HEK293 (cell line): ENCODE measurements at regions not wholly inside any gene's neighbourhood (a gene's known extent, or its start where the extent isn't known, plus 50 kb on each side); places are given as distances from the start of the nearest gene placed in this dataset.

ENCODE experiments used
- CTCF ChIA-PET: fragments of 350-600 bp; formaldehyde crosslinking; extraction: SDS; loops from one replicate; lab custom pipeline; 2021; ENCODE audit warnings: antibody characterized with exemption; lab: Yijun Ruan, JAX
- POLR2A ChIA-PET: fragments of 300-600 bp; formaldehyde crosslinking; extraction: SDS; loops from one replicate; lab custom pipeline; 2020; ENCODE audit warnings: antibody characterized with exemption, inconsistent platforms; lab: Yijun Ruan, JAX
- H3K27ac ChIP-seq: fragments of 200-500 bp; sonication (Bioruptor generic); 2 replicates; pipeline ENCODE4 v1.5.1; 2014; ENCODE audit warnings: low read depth, low read length, control low read depth, inconsistent platforms; ENCODE audit errors: extremely low read depth
- H3K36me3 ChIP-seq, 2 experiments: fragments of 200-500 bp in 1 of 2; sonication (Bioruptor generic) in 1 of 2; 1 replicate in 1 of 2; 2 replicates in 1 of 2; pipeline ENCODE4 v1.5.1; 2014 to 2017; ENCODE audit warnings: inconsistent platforms in 2 of 2, low read length in 2 of 2; ENCODE audit not compliant: control insufficient read depth in 2 of 2, insufficient read depth in 1 of 2
- H3K4me1 ChIP-seq: fragments of 200-500 bp; sonication (Bioruptor generic); 2 replicates; pipeline ENCODE4 v1.5.1; 2014; ENCODE audit warnings: mild to moderate bottlenecking, low read length, inconsistent platforms; ENCODE audit not compliant: control insufficient read depth, insufficient read depth
- H3K4me3 ChIP-seq: 2 replicates; pipeline ENCODE4 v1.5.1; 2011; ENCODE audit warnings: low read depth, mild to moderate bottlenecking, control low read depth, low read length, moderate library complexity
- H3K9me3 ChIP-seq: fragments of 200-500 bp; sonication (Bioruptor generic); 2 replicates; pipeline ENCODE4 v1.5.1; 2014; ENCODE audit warnings: low read depth, low read length, inconsistent platforms; ENCODE audit not compliant: control insufficient read depth, insufficient read depth
- BCL11B ChIP-seq: fragments of 450-650 bp; formaldehyde crosslinking; IDR thresholded peaks from 2 replicates; pipeline ENCODE4 v1.5.1; 2016; ENCODE audit warnings: low read depth, missing biosample characterization, missing genetic modification characterization
- GLI4 ChIP-seq: fragments of 450-650 bp; formaldehyde crosslinking; IDR thresholded peaks from 2 replicates; pipeline ENCODE4 v1.5.1; 2016; ENCODE audit warnings: missing biosample characterization, missing genetic modification characterization
- MYNN ChIP-seq: fragments of 450-650 bp; formaldehyde crosslinking; IDR thresholded peaks from 2 replicates; pipeline ENCODE4 v1.5.1; 2016; ENCODE audit warnings: missing biosample characterization, missing genetic modification characterization, borderline replicate concordance
- TCF7L2 ChIP-seq: IDR thresholded peaks from 2 replicates; pipeline ENCODE4 v1.6.1; 2011; ENCODE audit warnings: low read depth, mild to moderate bottlenecking, inconsistent platforms, low read length, moderate library complexity, borderline replicate concordance
- ZBTB20 ChIP-seq: fragments of 450-650 bp; formaldehyde crosslinking; IDR thresholded peaks from 2 replicates; pipeline ENCODE4 v1.5.1; 2016; ENCODE audit warnings: missing biosample characterization, missing genetic modification characterization
- ZFP41 ChIP-seq: fragments of 450-650 bp; formaldehyde crosslinking; IDR thresholded peaks from 2 replicates; pipeline ENCODE4 v1.5.1; 2016; ENCODE audit warnings: missing biosample characterization, missing genetic modification characterization, borderline replicate concordance
- ZNF121 ChIP-seq: fragments of 450-650 bp; formaldehyde crosslinking; IDR thresholded peaks from 2 replicates; pipeline ENCODE4 v1.5.1; 2016; ENCODE audit warnings: missing biosample characterization, missing genetic modification characterization
- ZNF140 ChIP-seq: fragments of 450-650 bp; formaldehyde crosslinking; IDR thresholded peaks from 2 replicates; pipeline ENCODE4 v1.5.1; 2016; ENCODE audit warnings: missing biosample characterization, missing genetic modification characterization
- ZNF16 ChIP-seq: fragments of 450-650 bp; formaldehyde crosslinking; IDR thresholded peaks from 2 replicates; pipeline ENCODE4 v1.5.1; 2016; ENCODE audit warnings: low read depth, missing biosample characterization, missing genetic modification characterization
- ZNF174 ChIP-seq: fragments of 450-650 bp; formaldehyde crosslinking; IDR thresholded peaks from 2 replicates; pipeline ENCODE4 v1.5.0; 2017; ENCODE audit warnings: missing biosample characterization, mild to moderate bottlenecking, missing genetic modification characterization
- ZNF24 ChIP-seq: fragments of 450-650 bp; formaldehyde crosslinking; IDR thresholded peaks from 2 replicates; pipeline ENCODE4 v1.5.1; 2016; ENCODE audit warnings: missing biosample characterization, missing genetic modification characterization
- ZNF274 ChIP-seq, 2 experiments: fragments of 200-500 bp in 1 of 2; fragments of 450-650 bp in 1 of 2; sonication (Bioruptor generic) in 1 of 2; formaldehyde crosslinking in 1 of 2; IDR thresholded peaks; 2 replicates each; pipeline versions ENCODE4 v1.5.1 to v1.6.1; 2014 to 2016; ENCODE audit warnings: borderline replicate concordance in 1 of 2, inconsistent platforms in 1 of 2, low read length in 1 of 2, missing biosample characterization in 1 of 2, missing genetic modification characterization in 1 of 2
- ZNF433 ChIP-seq: fragments of 450-650 bp; formaldehyde crosslinking; IDR thresholded peaks from 2 replicates; pipeline ENCODE4 v1.5.1; 2016; ENCODE audit warnings: missing biosample characterization, missing genetic modification characterization, low read depth
- ZNF548 ChIP-seq: fragments of 450-650 bp; formaldehyde crosslinking; IDR thresholded peaks from 2 replicates; pipeline ENCODE4 v1.5.1; 2016; ENCODE audit warnings: missing biosample characterization, missing genetic modification characterization
- ZNF549 ChIP-seq: fragments of 450-650 bp; IDR thresholded peaks from 2 replicates; pipeline ENCODE4 v1.5.1; 2018; ENCODE audit warnings: missing biosample characterization, missing genetic modification characterization, mild to moderate bottlenecking, inconsistent platforms, moderate library complexity
- ZNF558 ChIP-seq: fragments of 450-650 bp; formaldehyde crosslinking; IDR thresholded peaks from 2 replicates; pipeline ENCODE4 v1.5.1; 2016; ENCODE audit warnings: missing biosample characterization, missing genetic modification characterization
- ZNF623 ChIP-seq: fragments of 450-650 bp; formaldehyde crosslinking; IDR thresholded peaks from 2 replicates; pipeline ENCODE4 v1.5.1; 2016; ENCODE audit warnings: missing biosample characterization, missing genetic modification characterization
- ZNF707 ChIP-seq: fragments of 450-650 bp; formaldehyde crosslinking; IDR thresholded peaks from 2 replicates; pipeline ENCODE4 v1.5.1; 2016; ENCODE audit warnings: missing biosample characterization, missing genetic modification characterization
- ZNF776 ChIP-seq: fragments of 450-650 bp; formaldehyde crosslinking; IDR thresholded peaks from 2 replicates; pipeline ENCODE4 v1.5.0; 2017; ENCODE audit warnings: missing biosample characterization, missing genetic modification characterization, borderline replicate concordance
- ZNF791 ChIP-seq: fragments of 450-650 bp; formaldehyde crosslinking; IDR thresholded peaks from 2 replicates; pipeline ENCODE4 v1.5.1; 2016; ENCODE audit warnings: missing biosample characterization, missing genetic modification characterization
- TF ChIP-seq, protein P1 (sequence below): fragments of 450-650 bp; formaldehyde crosslinking; IDR thresholded peaks from 2 replicates; pipeline ENCODE4 v1.5.1; 2016; ENCODE audit warnings: missing biosample characterization, missing genetic modification characterization
- TF ChIP-seq, protein P2 (sequence below): fragments of 450-650 bp; formaldehyde crosslinking; IDR thresholded peaks from 2 replicates; pipeline ENCODE4 v1.5.1; 2017; ENCODE audit warnings: missing biosample characterization, missing genetic modification characterization
- TF ChIP-seq, protein P3 (sequence below): fragments of 450-650 bp; formaldehyde crosslinking; IDR thresholded peaks from 2 replicates; pipeline ENCODE4 v1.5.0; 2017; ENCODE audit warnings: missing biosample characterization, missing genetic modification characterization, borderline replicate concordance

DNA sequence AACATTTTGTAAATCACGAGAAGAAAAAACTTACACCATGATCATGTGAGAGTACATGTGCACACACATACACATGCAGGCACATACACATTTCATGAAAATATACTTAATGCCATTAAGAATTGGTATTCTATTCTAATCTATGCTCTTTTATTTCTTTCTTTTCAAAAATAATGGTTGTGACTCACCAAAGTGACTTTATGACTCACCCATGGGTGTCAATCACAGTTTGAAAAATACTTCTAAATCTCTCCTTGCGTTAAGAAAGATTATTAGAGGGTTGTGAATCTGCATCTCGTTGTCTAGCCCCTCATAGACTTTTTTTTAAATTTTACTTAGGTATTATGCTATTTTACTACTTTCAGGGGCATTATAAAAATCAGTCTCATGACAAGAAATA, 254.2 kb downstream of the TUSC7 start (continued):
- TF ChIP-seq, protein P1, sequence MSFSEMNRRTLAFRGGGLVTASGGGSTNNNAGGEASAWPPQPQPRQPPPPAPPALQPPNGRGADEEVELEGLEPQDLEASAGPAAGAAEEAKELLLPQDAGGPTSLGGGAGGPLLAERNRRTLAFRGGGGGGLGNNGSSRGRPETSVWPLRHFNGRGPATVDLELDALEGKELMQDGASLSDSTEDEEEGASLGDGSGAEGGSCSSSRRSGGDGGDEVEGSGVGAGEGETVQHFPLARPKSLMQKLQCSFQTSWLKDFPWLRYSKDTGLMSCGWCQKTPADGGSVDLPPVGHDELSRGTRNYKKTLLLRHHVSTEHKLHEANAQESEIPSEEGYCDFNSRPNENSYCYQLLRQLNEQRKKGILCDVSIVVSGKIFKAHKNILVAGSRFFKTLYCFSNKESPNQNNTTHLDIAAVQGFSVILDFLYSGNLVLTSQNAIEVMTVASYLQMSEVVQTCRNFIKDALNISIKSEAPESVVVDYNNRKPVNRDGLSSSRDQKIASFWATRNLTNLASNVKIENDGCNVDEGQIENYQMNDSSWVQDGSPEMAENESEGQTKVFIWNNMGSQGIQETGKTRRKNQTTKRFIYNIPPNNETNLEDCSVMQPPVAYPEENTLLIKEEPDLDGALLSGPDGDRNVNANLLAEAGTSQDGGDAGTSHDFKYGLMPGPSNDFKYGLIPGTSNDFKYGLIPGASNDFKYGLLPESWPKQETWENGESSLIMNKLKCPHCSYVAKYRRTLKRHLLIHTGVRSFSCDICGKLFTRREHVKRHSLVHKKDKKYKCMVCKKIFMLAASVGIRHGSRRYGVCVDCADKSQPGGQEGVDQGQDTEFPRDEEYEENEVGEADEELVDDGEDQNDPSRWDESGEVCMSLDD, result no peak
- no peak for TF ChIP-seq ZBTB20 (tag by site-specific recombination)

DNA sequence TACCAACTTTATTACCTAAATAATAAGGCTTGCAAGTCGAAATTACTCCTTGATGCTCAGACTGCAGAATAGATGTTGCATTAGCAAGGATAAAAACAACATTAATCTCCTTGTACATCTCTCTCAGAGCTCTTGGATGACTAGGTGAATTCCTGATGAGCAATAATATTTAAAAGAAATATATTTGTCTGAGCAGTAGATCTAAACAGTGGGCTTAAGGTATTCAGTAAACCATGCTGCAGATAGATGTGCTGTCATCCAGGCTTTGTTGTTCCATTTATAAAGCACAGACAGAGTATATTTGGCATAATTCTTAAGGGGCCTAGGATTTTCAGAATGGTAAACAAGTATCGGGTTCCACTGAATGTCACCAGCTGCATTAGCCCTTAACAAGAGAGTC, 257.1 kb downstream of the TUSC7 start:
- no peaks in the 10 kb centered on the region for H3K9me3 ChIP-seq
- TF ChIP-seq TCF7L2 (no peak), ZNF16 (tag by site-specific recombination) (no peak), GLI4 (tag by site-specific recombination) (no peak), MYNN (tag by site-specific recombination) (no peak)
- H3K4me3 ChIP-seq, result no peak overlapping the region
- no peaks in the 10 kb centered on the region for H3K4me1 ChIP-seq
- no peaks in the 10 kb centered on the region for H3K36me3 ChIP-seq
- ChIA-PET POLR2A (no interaction called here), CTCF (no interaction called here)
- H3K27ac ChIP-seq, result no peak overlapping the region

DNA sequence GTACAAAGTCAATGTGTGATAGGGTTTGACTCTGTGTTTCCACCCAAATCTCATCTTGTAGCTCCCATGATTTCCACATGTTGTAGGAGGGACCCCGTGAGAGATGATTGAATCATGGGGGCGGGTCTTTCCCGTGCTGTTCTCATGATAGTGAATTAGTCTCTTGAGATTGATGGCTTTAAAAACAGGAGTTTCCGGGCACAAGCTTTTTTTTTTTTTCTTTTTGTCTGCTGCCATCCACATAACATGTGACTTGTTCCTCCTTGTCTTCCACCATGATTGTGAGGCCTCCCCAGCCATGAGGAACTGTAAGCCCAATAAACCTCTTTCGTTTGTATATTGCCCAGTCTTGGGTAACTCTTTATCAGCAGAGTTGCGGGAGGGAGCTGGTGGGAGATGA, 259.6 kb downstream of the TUSC7 start:
- Histone ChIP-seq H3K9me3 (no peaks in the 10 kb centered on the region), H3K27ac (no peak overlapping the region), H3K36me3 (no peaks in the 10 kb centered on the region), H3K4me3 (no peak overlapping the region), H3K4me1 (no peaks in the 10 kb centered on the region)
- CTCF ChIA-PET, result no interaction called here
- POLR2A ChIA-PET, result no interaction called here
- TF ChIP-seq ZNF16 (tag by site-specific recombination), result no peak
- TF ChIP-seq ZNF140 (tag by site-specific recombination), result no peak
- TF ChIP-seq, protein P2, sequence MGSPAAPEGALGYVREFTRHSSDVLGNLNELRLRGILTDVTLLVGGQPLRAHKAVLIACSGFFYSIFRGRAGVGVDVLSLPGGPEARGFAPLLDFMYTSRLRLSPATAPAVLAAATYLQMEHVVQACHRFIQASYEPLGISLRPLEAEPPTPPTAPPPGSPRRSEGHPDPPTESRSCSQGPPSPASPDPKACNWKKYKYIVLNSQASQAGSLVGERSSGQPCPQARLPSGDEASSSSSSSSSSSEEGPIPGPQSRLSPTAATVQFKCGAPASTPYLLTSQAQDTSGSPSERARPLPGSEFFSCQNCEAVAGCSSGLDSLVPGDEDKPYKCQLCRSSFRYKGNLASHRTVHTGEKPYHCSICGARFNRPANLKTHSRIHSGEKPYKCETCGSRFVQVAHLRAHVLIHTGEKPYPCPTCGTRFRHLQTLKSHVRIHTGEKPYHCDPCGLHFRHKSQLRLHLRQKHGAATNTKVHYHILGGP (tag by site-specific recombination), result no peak
- TF ChIP-seq ZNF623 (tag by site-specific recombination), result no peak
- TF ChIP-seq ZNF776 (tag by site-specific recombination), result no peak
- TF ChIP-seq BCL11B (tag by site-specific recombination), result no peak
- TF ChIP-seq ZNF433 (tag by site-specific recombination), result no peak
- no peak for TF ChIP-seq ZNF707 (tag by site-specific recombination)
- TF ChIP-seq ZNF791, result no peak
- no peak for TF ChIP-seq ZNF174 (tag by site-specific recombination)
- no peak for TF ChIP-seq ZNF24
- TF ChIP-seq ZNF558, result no peak
- no peak for TF ChIP-seq ZFP41
- no peak for TF ChIP-seq ZNF274 (IDR thresholded peaks at IDR 0.05; ENCODE audit: low read length)
- TF ChIP-seq ZNF274 (tag by site-specific recombination; IDR thresholded peaks at IDR 0.05; ENCODE audit: borderline replicate concordance), result no peak
- TF ChIP-seq, protein P3, sequence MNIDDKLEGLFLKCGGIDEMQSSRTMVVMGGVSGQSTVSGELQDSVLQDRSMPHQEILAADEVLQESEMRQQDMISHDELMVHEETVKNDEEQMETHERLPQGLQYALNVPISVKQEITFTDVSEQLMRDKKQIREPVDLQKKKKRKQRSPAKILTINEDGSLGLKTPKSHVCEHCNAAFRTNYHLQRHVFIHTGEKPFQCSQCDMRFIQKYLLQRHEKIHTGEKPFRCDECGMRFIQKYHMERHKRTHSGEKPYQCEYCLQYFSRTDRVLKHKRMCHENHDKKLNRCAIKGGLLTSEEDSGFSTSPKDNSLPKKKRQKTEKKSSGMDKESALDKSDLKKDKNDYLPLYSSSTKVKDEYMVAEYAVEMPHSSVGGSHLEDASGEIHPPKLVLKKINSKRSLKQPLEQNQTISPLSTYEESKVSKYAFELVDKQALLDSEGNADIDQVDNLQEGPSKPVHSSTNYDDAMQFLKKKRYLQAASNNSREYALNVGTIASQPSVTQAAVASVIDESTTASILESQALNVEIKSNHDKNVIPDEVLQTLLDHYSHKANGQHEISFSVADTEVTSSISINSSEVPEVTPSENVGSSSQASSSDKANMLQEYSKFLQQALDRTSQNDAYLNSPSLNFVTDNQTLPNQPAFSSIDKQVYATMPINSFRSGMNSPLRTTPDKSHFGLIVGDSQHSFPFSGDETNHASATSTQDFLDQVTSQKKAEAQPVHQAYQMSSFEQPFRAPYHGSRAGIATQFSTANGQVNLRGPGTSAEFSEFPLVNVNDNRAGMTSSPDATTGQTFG (tag by site-specific recombination), result no peak
- no peak for TF ChIP-seq ZNF548 (tag by site-specific recombination)
- TF ChIP-seq ZNF121, result no peak
- TF ChIP-seq ZNF549 (tag by site-specific recombination), result no peak
